IMR-90 (cell line): ENCODE measurements at regions not wholly inside any gene's neighbourhood (a gene's known extent, or its start where the extent isn't known, plus 50 kb on each side); places are given as distances from the start of the nearest gene placed in this dataset.

Experiments used
- ATAC-seq: fragments of 200-7000 bp; cut with Tn5 transposase; 2 replicates; pipeline ENCODE4 v1.9.1; 2020; ENCODE audit warnings: low read depth, mild to moderate bottlenecking, moderate library complexity
- BruUV-seq: library from RNA; stranded (reverse); fragments of 400-500 nt; replicated peaks from 2 replicates; lab custom pipeline; 2021; lab: Mats Ljungman, UMichigan
- CTCF ChIA-PET: fragments of 300-600 bp; formaldehyde crosslinking; extraction: SDS; loops from one replicate; lab custom pipeline; 2021; ENCODE audit warnings: antibody characterized with exemption; lab: Yijun Ruan, JAX
- POLR2A ChIA-PET: fragments of 300-600 bp; sonication (Branson Sonifier 250); formaldehyde crosslinking; loops from one replicate; lab custom pipeline; 2022; ENCODE audit warnings: antibody characterized with exemption; ENCODE audit not compliant: unreplicated experiment; lab: Charles Lee
- DNase-seq: peaks from one replicate; pipeline ENCODE4 v3.0.0; 2013
- H2AFZ ChIP-seq: replicated peaks from 2 replicates; pipeline ENCODE3; 2013; ENCODE audit warnings: low read length, mild to moderate bottlenecking; ENCODE audit not compliant: poor library complexity
- H2AK5ac ChIP-seq: 2 replicates; pipeline ENCODE4 v1.6.1; 2013; ENCODE audit warnings: low read depth, low read length, inconsistent platforms
- H2AK9ac ChIP-seq: replicated peaks from 2 replicates; pipeline ENCODE3; 2013; ENCODE audit warnings: mild to moderate bottlenecking, low read depth, low read length, moderate library complexity; ENCODE audit not compliant: poor library complexity
- H2BK120ac ChIP-seq: 2 replicates; pipeline ENCODE4 v1.6.1; 2013; ENCODE audit warnings: low read depth, low read length, inconsistent platforms
- H2BK15ac ChIP-seq: 3 replicates; pipeline ENCODE4 v1.6.1; 2013; ENCODE audit warnings: low read depth, low read length, inconsistent platforms
- H2BK20ac ChIP-seq: 2 replicates; pipeline ENCODE4 v1.6.1; 2013; ENCODE audit warnings: low read depth, mild to moderate bottlenecking, inconsistent platforms, low read length, moderate library complexity
- H2BK5ac ChIP-seq: 2 replicates; pipeline ENCODE4 v1.6.1; 2013; ENCODE audit warnings: mild to moderate bottlenecking, low read depth, low read length, inconsistent platforms; ENCODE audit not compliant: poor library complexity, severe bottlenecking
- H3K14ac ChIP-seq: replicated peaks from 2 replicates; pipeline ENCODE4 v1.6.1; 2013; ENCODE audit warnings: low read depth, low read length, inconsistent platforms
- H3K18ac ChIP-seq: 2 replicates; pipeline ENCODE4 v1.6.1; 2013; ENCODE audit warnings: low read depth, low read length, control low read depth
- H3K23ac ChIP-seq: 2 replicates; pipeline ENCODE4 v1.6.1; 2013; ENCODE audit warnings: low read depth, low read length, inconsistent platforms
- H3K27ac ChIP-seq: 2 replicates; pipeline ENCODE4 v1.5.1; 2013; ENCODE audit warnings: mild to moderate bottlenecking, control low read depth, low read length; ENCODE audit not compliant: insufficient read depth
- H3K27me3 ChIP-seq: 2 replicates; pipeline ENCODE4 v1.6.1; 2013; ENCODE audit warnings: low read length; ENCODE audit not compliant: control insufficient read depth, insufficient read depth
- H3K36me3 ChIP-seq: 2 replicates; pipeline ENCODE4 v1.6.1; 2013; ENCODE audit warnings: low read length, mixed read lengths; ENCODE audit not compliant: control insufficient read depth, insufficient read depth
- H3K4ac ChIP-seq: 2 replicates; pipeline ENCODE4 v1.6.1; 2013; ENCODE audit warnings: low read depth, low read length, inconsistent platforms
- H3K4me1 ChIP-seq: 2 replicates; pipeline ENCODE4 v1.6.1; 2013; ENCODE audit warnings: low read length, mixed read lengths; ENCODE audit not compliant: control insufficient read depth, insufficient read depth
- H3K4me2 ChIP-seq: 2 replicates; pipeline ENCODE4 v1.6.1; 2013; ENCODE audit warnings: low read depth, mild to moderate bottlenecking, control low read depth, low read length, moderate library complexity
- H3K4me3 ChIP-seq: 2 replicates; pipeline ENCODE4 v1.5.1; 2013; ENCODE audit warnings: low read depth, mild to moderate bottlenecking, control low read depth, low read length, moderate library complexity; ENCODE audit not compliant: insufficient read depth
- H3K56ac ChIP-seq: 2 replicates; pipeline ENCODE4 v1.6.1; 2013; ENCODE audit warnings: low read length, inconsistent platforms; ENCODE audit not compliant: insufficient read depth; ENCODE audit errors: extremely low read depth
- H3K79me1 ChIP-seq, 2 experiments: 2 replicates each; pipeline ENCODE4 v1.6.1; 2013; ENCODE audit warnings: low read length in 2 of 2, inconsistent platforms in 1 of 2, low read depth in 1 of 2
- H3K9ac ChIP-seq: 2 replicates; pipeline ENCODE4 v1.6.1; 2013; ENCODE audit warnings: low read depth, low read length, control low read depth
- H3K9me1 ChIP-seq: 2 replicates; pipeline ENCODE4 v1.6.1; 2013; ENCODE audit warnings: low read length, inconsistent platforms; ENCODE audit not compliant: insufficient read depth
- H3K9me3 ChIP-seq: 2 replicates; pipeline ENCODE4 v1.6.1; 2013; ENCODE audit warnings: low read length; ENCODE audit not compliant: control insufficient read depth, insufficient read depth
- H4K20me1 ChIP-seq: 2 replicates; pipeline ENCODE4 v1.6.1; 2013; ENCODE audit warnings: low read length, inconsistent platforms; ENCODE audit not compliant: insufficient read depth
- H4K5ac ChIP-seq: 2 replicates; pipeline ENCODE4 v1.6.1; 2013; ENCODE audit warnings: mild to moderate bottlenecking, low read depth, low read length, control low read depth
- H4K8ac ChIP-seq, 2 experiments: 2 replicates each; pipeline ENCODE4 v1.6.1; 2013; ENCODE audit warnings: low read depth in 2 of 2, low read length in 2 of 2, control low read depth in 1 of 2, inconsistent platforms in 1 of 2
- H4K91ac ChIP-seq: 2 replicates; pipeline ENCODE4 v1.6.1; 2013; ENCODE audit warnings: low read depth, low read length, inconsistent platforms; ENCODE audit not compliant: insufficient read depth
- BHLHE40 ChIP-seq: fragments of 150-350 bp; IDR thresholded peaks from 2 replicates; pipeline ENCODE4 v1.6.1; 2016; ENCODE audit warnings: mild to moderate bottlenecking, low read depth, low read length
- CEBPB ChIP-seq: IDR thresholded peaks from 2 replicates; pipeline ENCODE4 v1.6.1; 2012; ENCODE audit warnings: low read depth, low read length, improper control_type of control experiment
- CHD1 ChIP-seq: IDR thresholded peaks from 2 replicates; pipeline ENCODE4 v1.6.1; 2012; ENCODE audit warnings: low read depth, low read length, improper control_type of control experiment
- CTCF ChIP-seq: conservative IDR thresholded peaks from 2 replicates; pipeline ENCODE4 v1.5.1; 2012; ENCODE audit warnings: mild to moderate bottlenecking, low read depth, low read length, improper control_type of control experiment
- FOS ChIP-seq: fragments of 150-350 bp; IDR thresholded peaks from 2 replicates; pipeline ENCODE4 v1.6.1; 2016; ENCODE audit warnings: low read depth, low read length
- MAFK ChIP-seq: IDR thresholded peaks from 2 replicates; pipeline ENCODE4 v1.6.1; 2012; ENCODE audit warnings: low read depth, low read length, improper control_type of control experiment
- MAZ ChIP-seq: IDR thresholded peaks from 2 replicates; pipeline ENCODE4 v1.6.1; 2012; ENCODE audit warnings: low read depth, mild to moderate bottlenecking, low read length, improper control_type of control experiment, moderate library complexity, borderline replicate concordance
- MXI1 ChIP-seq: IDR thresholded peaks from 2 replicates; pipeline ENCODE4 v1.6.1; 2012; ENCODE audit warnings: low read depth, mild to moderate bottlenecking, low read length, moderate library complexity, borderline replicate concordance
- NFE2L2 ChIP-seq: fragments of 150-350 bp; IDR thresholded peaks from 2 replicates; pipeline ENCODE4 v1.6.1; 2016; ENCODE audit warnings: low read depth, mild to moderate bottlenecking, low read length
- POLR2A ChIP-seq: IDR thresholded peaks from 2 replicates; pipeline ENCODE4 v1.6.1; 2012; ENCODE audit warnings: mild to moderate bottlenecking, low read depth, low read length
- RAD21 ChIP-seq: IDR thresholded peaks from 2 replicates; pipeline ENCODE4 v1.6.1; 2012; ENCODE audit warnings: low read length, improper control_type of control experiment
- RCOR1 ChIP-seq: IDR thresholded peaks from 2 replicates; pipeline ENCODE4 v1.6.1; 2012; ENCODE audit warnings: mild to moderate bottlenecking, low read length, improper control_type of control experiment; ENCODE audit not compliant: insufficient replicate concordance
- RFX5 ChIP-seq: IDR thresholded peaks from 2 replicates; pipeline ENCODE4 v1.8.0; 2012; ENCODE audit warnings: low read depth, mild to moderate bottlenecking, low read length, moderate library complexity
- SMC3 ChIP-seq: fragments of 150-350 bp; IDR thresholded peaks from 2 replicates; pipeline ENCODE4 v1.6.1; 2016; ENCODE audit warnings: low read depth, mild to moderate bottlenecking, antibody characterized with exemption, low read length, moderate library complexity
- WGBS, 2 experiments: methylation state at CpG; one replicate each; pipeline versions ENCODE4 v1.1.5 to v1.1.7; 2013; ENCODE audit warnings: missing lambda C conversion rate in 2 of 2; ENCODE audit not compliant: insufficient read length in 1 of 2; ENCODE audit errors: extremely low coverage in 2 of 2; 5-methylcytosine and 5-hydroxymethylcytosine counted together
- dilution Hi-C: fragments of 300-500 bp; cut with HindIII; formaldehyde crosslinking; loops from one replicate; pipeline ENCODE4 v1.14.3; 2018; ENCODE audit warnings: low sequenced_read_pairs; ENCODE audit not compliant: unreplicated experiment
- in situ Hi-C: fragments of 300-500 bp; cut with MboI; formaldehyde crosslinking; loops from 3 replicates; pipeline ENCODE4 v1.14.3; 2019; ENCODE audit warnings: low sequenced_read_pairs, inconsistent platforms, mixed read lengths
- intact Hi-C: fragments of 100-400 bp; cut with micrococcal nuclease; formaldehyde crosslinking; loops from 2 replicates; pipeline ENCODE4 v1.10.0; 2022
- TF ChIP-seq, protein P1 (sequence below): fragments of 150-350 bp; IDR thresholded peaks from 2 replicates; pipeline ENCODE4 v1.6.1; 2017; ENCODE audit warnings: mild to moderate bottlenecking, antibody characterized with exemption, low read length, low read depth
- TF ChIP-seq, protein P2 (sequence below): fragments of 150-350 bp; IDR thresholded peaks from 2 replicates; pipeline ENCODE4 v1.6.1; 2016; ENCODE audit warnings: low read depth, mild to moderate bottlenecking, low read length, moderate library complexity, borderline replicate concordance

GRCh38 chr10:26361351-26361750 is 76.8 kb upstream of the APBB1IP start:
- Histone ChIP-seq H2BK20ac (no peak overlapping the region), H4K8ac (no peak overlapping the region), H3K9me1 (no peaks in the 10 kb centered on the region), H3K18ac (no peak overlapping the region), H4K20me1 (no peaks in the 10 kb centered on the region), H2BK120ac (no peak overlapping the region), H3K56ac (no peak overlapping the region), H3K4me3 (no peak overlapping the region), H3K14ac (no peak overlapping the region), H3K27ac (no peak overlapping the region), H3K4ac (no peak overlapping the region), H3K27me3 (no peaks in the 10 kb centered on the region), H3K36me3 (no peaks in the 10 kb centered on the region), H4K5ac (no peak overlapping the region), H2AK5ac (no peak overlapping the region), H3K23ac (no peak overlapping the region), H3K9ac (no peak overlapping the region), H4K91ac (no peak overlapping the region), H2BK5ac (no peak overlapping the region), H3K79me1 (no peaks in the 10 kb centered on the region), H2AFZ (no peak overlapping the region), H2BK15ac (no peak overlapping the region), H2AK9ac (no peak overlapping the region), H3K4me1 (no peaks in the 10 kb centered on the region), H3K4me2 (no peak overlapping the region), H3K9me3 (peaks cover 8% of the 10 kb centered on the region)
- POLR2A ChIA-PET, result interaction anchor here (0.5 kb wide), 1 partner anchor 76 kb away, joined by 3 read pairs; no protein-coding TSS in a partner anchor
- no CpG with 5 or more reads among the region's 3 CpGs for WGBS, 2 experiments
- intact Hi-C loops (no loop called here), dilution Hi-C loops (no loop called here), in situ Hi-C loops (no loop called here)
- DNase-seq (no peak), ATAC-seq (no peak)
- TF ChIP-seq RCOR1, result no peak
- no peak for TF ChIP-seq RFX5
- TF ChIP-seq CEBPB, result no peak
- TF ChIP-seq FOS, result no peak
- no peak for TF ChIP-seq CTCF
- no peak for TF ChIP-seq CHD1
- TF ChIP-seq RAD21, result no peak
- TF ChIP-seq MAFK, result no peak
- TF ChIP-seq, protein P1, sequence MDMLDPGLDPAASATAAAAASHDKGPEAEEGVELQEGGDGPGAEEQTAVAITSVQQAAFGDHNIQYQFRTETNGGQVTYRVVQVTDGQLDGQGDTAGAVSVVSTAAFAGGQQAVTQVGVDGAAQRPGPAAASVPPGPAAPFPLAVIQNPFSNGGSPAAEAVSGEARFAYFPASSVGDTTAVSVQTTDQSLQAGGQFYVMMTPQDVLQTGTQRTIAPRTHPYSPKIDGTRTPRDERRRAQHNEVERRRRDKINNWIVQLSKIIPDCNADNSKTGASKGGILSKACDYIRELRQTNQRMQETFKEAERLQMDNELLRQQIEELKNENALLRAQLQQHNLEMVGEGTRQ, result no peak
- no peak for TF ChIP-seq MXI1
- no peak for TF ChIP-seq MAZ
- TF ChIP-seq NFE2L2, result no peak
- TF ChIP-seq, protein P2, sequence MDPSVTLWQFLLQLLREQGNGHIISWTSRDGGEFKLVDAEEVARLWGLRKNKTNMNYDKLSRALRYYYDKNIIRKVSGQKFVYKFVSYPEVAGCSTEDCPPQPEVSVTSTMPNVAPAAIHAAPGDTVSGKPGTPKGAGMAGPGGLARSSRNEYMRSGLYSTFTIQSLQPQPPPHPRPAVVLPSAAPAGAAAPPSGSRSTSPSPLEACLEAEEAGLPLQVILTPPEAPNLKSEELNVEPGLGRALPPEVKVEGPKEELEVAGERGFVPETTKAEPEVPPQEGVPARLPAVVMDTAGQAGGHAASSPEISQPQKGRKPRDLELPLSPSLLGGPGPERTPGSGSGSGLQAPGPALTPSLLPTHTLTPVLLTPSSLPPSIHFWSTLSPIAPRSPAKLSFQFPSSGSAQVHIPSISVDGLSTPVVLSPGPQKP, result no peak
- no peak for TF ChIP-seq BHLHE40
- no peak for TF ChIP-seq SMC3
- TF ChIP-seq POLR2A, result no peak
- no TSS peak for BruUV-seq
- CTCF ChIA-PET, result no interaction called here
